Neuronal stem cell (in vitro differentiated cells): ENCODE measurements at regions not wholly inside any gene's neighbourhood (a gene's known extent, or its start where the extent isn't known, plus 50 kb on each side); places are given as distances from the start of the nearest gene placed in this dataset.

Experiments used
- DNase-seq: peaks from one replicate; pipeline ENCODE4 v3.0.0-alpha.2; 2013; ENCODE audit warnings: low spot score
- H2AFZ ChIP-seq: one replicate; pipeline ENCODE4 v1.6.1; 2013; ENCODE audit warnings: mild to moderate bottlenecking, low read length, inconsistent platforms
- H2AK5ac ChIP-seq: 2 replicates; pipeline ENCODE4 v1.6.1; 2013; ENCODE audit warnings: low read depth, mild to moderate bottlenecking, inconsistent platforms, low read length, moderate library complexity, mixed read lengths
- H2BK120ac ChIP-seq: 2 replicates; pipeline ENCODE4 v1.6.1; 2013; ENCODE audit warnings: low read depth, mild to moderate bottlenecking, inconsistent platforms, low read length, moderate library complexity, mixed read lengths
- H2BK12ac ChIP-seq: one replicate; pipeline ENCODE4 v1.6.1; 2013; ENCODE audit warnings: low read length, inconsistent platforms
- H2BK15ac ChIP-seq: 2 replicates; pipeline ENCODE4 v1.6.1; 2013; ENCODE audit warnings: mild to moderate bottlenecking, low read length, inconsistent platforms, mixed read lengths
- H2BK5ac ChIP-seq: one replicate; pipeline ENCODE4 v1.6.1; 2013; ENCODE audit warnings: inconsistent platforms, mild to moderate bottlenecking, low read length, moderate library complexity
- H3K14ac ChIP-seq: one replicate; pipeline ENCODE4 v1.6.1; 2013; ENCODE audit warnings: low read length, inconsistent platforms
- H3K18ac ChIP-seq: 2 replicates; pipeline ENCODE4 v1.6.1; 2013; ENCODE audit warnings: low read length, inconsistent platforms
- H3K23ac ChIP-seq: 2 replicates; pipeline ENCODE4 v1.6.1; 2013; ENCODE audit warnings: low read depth, mild to moderate bottlenecking, mixed read lengths, low read length, inconsistent platforms; ENCODE audit not compliant: poor library complexity
- H3K27ac ChIP-seq: replicated peaks from 3 replicates; pipeline ENCODE4 v1.5.1; 2013; ENCODE audit warnings: low read length, inconsistent platforms
- H3K27me3 ChIP-seq, 3 experiments: 2 replicates each; pipeline ENCODE4 v1.6.1; 2013; ENCODE audit warnings: low read length in 3 of 3, mild to moderate bottlenecking in 2 of 3, inconsistent platforms in 1 of 3, low read depth in 1 of 3, mixed read lengths in 1 of 3, moderate library complexity in 1 of 3; ENCODE audit not compliant: control insufficient read depth in 3 of 3, insufficient read depth in 3 of 3
- H3K36me3 ChIP-seq, 2 donors: replicated peaks in 1 of 2; 2 replicates each; pipeline ENCODE4 v1.6.1; 2013; ENCODE audit warnings: low read length in 2 of 2; ENCODE audit not compliant: control insufficient read depth in 2 of 2, insufficient read depth in 2 of 2
- H3K4ac ChIP-seq: 2 replicates; pipeline ENCODE4 v1.6.1; 2013; ENCODE audit warnings: inconsistent platforms, mild to moderate bottlenecking, low read length, moderate library complexity
- H3K4me1 ChIP-seq, 2 donors: 1 replicate in 1 of 2; 2 replicates in 1 of 2; pipeline ENCODE4 v1.6.1; 2013; ENCODE audit warnings: low read length in 2 of 2, low read depth in 1 of 2; ENCODE audit not compliant: control insufficient read depth in 2 of 2, insufficient read depth in 1 of 2
- H3K4me2 ChIP-seq: one replicate; pipeline ENCODE4 v1.6.1; 2013; ENCODE audit warnings: mild to moderate bottlenecking, low read length, inconsistent platforms; ENCODE audit not compliant: insufficient read depth, poor library complexity, severe bottlenecking
- H3K4me3 ChIP-seq, 2 donors: 2 replicates each; pipeline ENCODE4 v1.5.1; 2013; ENCODE audit warnings: low read length in 2 of 2, mild to moderate bottlenecking in 2 of 2, inconsistent platforms in 1 of 2, moderate library complexity in 1 of 2
- H3K79me1 ChIP-seq: one replicate; pipeline ENCODE4 v1.6.1; 2013; ENCODE audit warnings: low read depth, mild to moderate bottlenecking, inconsistent platforms, low read length, moderate library complexity
- H3K9ac ChIP-seq: one replicate; pipeline ENCODE4 v1.6.1; 2013; ENCODE audit warnings: mild to moderate bottlenecking, low read depth, low read length, inconsistent platforms; ENCODE audit not compliant: poor library complexity
- H3K9me3 ChIP-seq, 2 donors: replicated peaks in 1 of 2; 2 replicates each; pipeline versions ENCODE3 to v1.6.1; 2013; ENCODE audit warnings: low read length in 2 of 2, mild to moderate bottlenecking in 2 of 2, inconsistent platforms in 1 of 2, low read depth in 1 of 2, mixed read lengths in 1 of 2, moderate library complexity in 1 of 2; ENCODE audit not compliant: control insufficient read depth in 2 of 2, insufficient read depth in 1 of 2
- H4K8ac ChIP-seq: one replicate; pipeline ENCODE4 v1.6.1; 2013; ENCODE audit warnings: low read depth, mild to moderate bottlenecking, inconsistent platforms, low read length, moderate library complexity
- H4K91ac ChIP-seq: one replicate; pipeline ENCODE4 v1.6.1; 2013; ENCODE audit warnings: low read length, low read depth, mild to moderate bottlenecking, inconsistent platforms; ENCODE audit not compliant: poor library complexity
- WGBS, 2 donors: extraction: QIAGEN DNeasy Blood & Tissue Kit; methylation state at CpG; one replicate each; pipeline ENCODE4 v1.1.7; 2013; ENCODE audit warnings: missing lambda C conversion rate in 2 of 2, mixed read lengths in 1 of 2; ENCODE audit not compliant: insufficient read length in 2 of 2, insufficient replicate concordance in 1 of 2; ENCODE audit errors: extremely low coverage in 2 of 2; 5-methylcytosine and 5-hydroxymethylcytosine counted together

- H4K8ac ChIP-seq, result no peak overlapping the region
- no peaks in the 10 kb centered on the region for H3K9me3 ChIP-seq
- no CpG with 5 or more reads among the region's 1 CpG for WGBS, 2 donors
- H3K4me1 ChIP-seq, result no peaks in the 10 kb centered on the region
- no peak for DNase-seq
- no peak overlapping the region for H2AK5ac ChIP-seq
- H2AFZ ChIP-seq, result no peak overlapping the region
- H3K14ac ChIP-seq, result no peak overlapping the region
- H3K18ac ChIP-seq, result no peak overlapping the region
- no peaks in the 10 kb centered on the region for H3K79me1 ChIP-seq
- no peak overlapping the region for H2BK5ac ChIP-seq
- no peak overlapping the region for H3K4me3 ChIP-seq
- H3K27me3 ChIP-seq, result no peaks in the 10 kb centered on the region
- no peak overlapping the region for H3K4ac ChIP-seq
- H3K23ac ChIP-seq, result no peak overlapping the region
- no peak overlapping the region for H4K91ac ChIP-seq
- H2BK15ac ChIP-seq, result no peak overlapping the region
- H3K27ac ChIP-seq, result no peak overlapping the region
- no peaks in the 10 kb centered on the region for H3K36me3 ChIP-seq
- no peak overlapping the region for H3K9ac ChIP-seq
- no peak overlapping the region for H2BK120ac ChIP-seq
- H3K4me2 ChIP-seq, result no peak overlapping the region
- H2BK12ac ChIP-seq, result no peak overlapping the region
These were observed 758.3 kb upstream of the ARPP21 start for GRCh38 chr3:34881026-34881425.

GRCh38 chr3:34882764-34883163 is 756.6 kb upstream of the ARPP21 start:
- no peaks in the 10 kb centered on the region for H3K79me1 ChIP-seq
- no peaks in the 10 kb centered on the region for H3K9me3 ChIP-seq
- H3K27ac ChIP-seq, result no peak overlapping the region
- no peak overlapping the region for H4K8ac ChIP-seq
- H2BK120ac ChIP-seq, result no peak overlapping the region
- H2AFZ ChIP-seq, result no peak overlapping the region
- no peak overlapping the region for H2BK5ac ChIP-seq
- no peaks in the 10 kb centered on the region for H3K27me3 ChIP-seq
- no peak overlapping the region for H3K9ac ChIP-seq
- no peak overlapping the region for H2BK12ac ChIP-seq
- H3K36me3 ChIP-seq, result no peaks in the 10 kb centered on the region
- H2BK15ac ChIP-seq, result no peak overlapping the region
- H2AK5ac ChIP-seq, result no peak overlapping the region
- H4K91ac ChIP-seq, result no peak overlapping the region
- no peak for DNase-seq
- H3K4me1 ChIP-seq, result no peaks in the 10 kb centered on the region
- H3K18ac ChIP-seq, result no peak overlapping the region
- H3K4ac ChIP-seq, result no peak overlapping the region
- no peak overlapping the region for H3K4me3 ChIP-seq
- no CpG with 5 or more reads among the region's 2 CpGs for whole genome bisulfite sequencing, 2 donors
- H3K4me2 ChIP-seq, result no peak overlapping the region
- no peak overlapping the region for H3K14ac ChIP-seq
- no peak overlapping the region for H3K23ac ChIP-seq

DNA sequence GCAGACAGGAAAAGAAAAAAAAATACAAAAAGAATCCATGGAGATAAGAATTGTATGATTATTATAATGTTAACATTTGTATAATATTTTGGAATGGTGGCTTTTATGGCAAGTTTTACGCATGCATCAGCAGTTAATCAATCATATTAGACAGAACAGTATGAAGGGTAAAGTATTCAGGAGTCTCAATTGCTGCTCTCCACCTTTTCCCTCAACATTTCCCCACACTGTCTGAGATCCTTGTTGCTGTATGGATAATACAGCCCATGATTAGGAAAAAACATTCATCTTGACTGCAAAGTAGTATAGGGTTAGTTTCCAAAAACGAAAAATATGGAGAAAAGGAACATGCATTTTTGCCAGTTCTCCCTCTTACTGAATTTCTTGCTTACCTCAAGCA is 755.3 kb upstream of the ARPP21 start:
- no peak overlapping the region for H3K4me2 ChIP-seq
- no peak overlapping the region for H3K27ac ChIP-seq
- no peak overlapping the region for H3K9ac ChIP-seq
- H3K4ac ChIP-seq, result no peak overlapping the region
- H4K91ac ChIP-seq, result no peak overlapping the region
- H3K36me3 ChIP-seq, result no peaks in the 10 kb centered on the region
- no peak overlapping the region for H3K14ac ChIP-seq
- H2BK12ac ChIP-seq, result no peak overlapping the region
- no CpG with 5 or more reads among the region's 2 CpGs for WGBS, 2 donors
- H4K8ac ChIP-seq, result no peak overlapping the region
- no peaks in the 10 kb centered on the region for H3K79me1 ChIP-seq
- H3K9me3 ChIP-seq, result no peaks in the 10 kb centered on the region
- no peak overlapping the region for H2BK120ac ChIP-seq
- H2AFZ ChIP-seq, result no peak overlapping the region
- H2BK5ac ChIP-seq, result no peak overlapping the region
- H3K4me3 ChIP-seq, result no peak overlapping the region
- DNase-seq, result no peak
- H3K18ac ChIP-seq, result no peak overlapping the region
- H2BK15ac ChIP-seq, result no peak overlapping the region
- H3K23ac ChIP-seq, result no peak overlapping the region
- H3K27me3 ChIP-seq, result no peaks in the 10 kb centered on the region
- H2AK5ac ChIP-seq, result no peak overlapping the region
- H3K4me1 ChIP-seq, result no peaks in the 10 kb centered on the region

GRCh38 chr3:34886443-34886842 is 752.9 kb upstream of the ARPP21 start:
- H3K36me3 ChIP-seq, result no peaks in the 10 kb centered on the region

More at GRCh38 chr3:34886443-34886842, 752.9 kb upstream of the ARPP21 start:
- H3K9me3 ChIP-seq, result no peaks in the 10 kb centered on the region
- H2BK120ac ChIP-seq, result no peak overlapping the region
- H3K23ac ChIP-seq, result no peak overlapping the region
- no peak overlapping the region for H3K4me2 ChIP-seq
- no peaks in the 10 kb centered on the region for H3K79me1 ChIP-seq
- H3K4ac ChIP-seq, result no peak overlapping the region
- no peaks in the 10 kb centered on the region for H3K27me3 ChIP-seq
- H2AFZ ChIP-seq, result no peak overlapping the region
- no peak overlapping the region for H2BK5ac ChIP-seq
- no peak overlapping the region for H4K8ac ChIP-seq
- no peak overlapping the region for H2BK15ac ChIP-seq
- peak overlapping the region in 1 of 2 donors; percentile 9 for H3K4me3 ChIP-seq
- H3K14ac ChIP-seq, result no peak overlapping the region
- H2BK12ac ChIP-seq, result no peak overlapping the region
- DNase-seq, result no peak
- H3K9ac ChIP-seq, result no peak overlapping the region
- no peaks in the 10 kb centered on the region for H3K4me1 ChIP-seq
- H3K27ac ChIP-seq, result no peak overlapping the region
- H2AK5ac ChIP-seq, result no peak overlapping the region
- no CpG with 5 or more reads among the region's 4 CpGs for WGBS, 2 donors
- H3K18ac ChIP-seq, result peak overlapping the region; percentile 59
- no peak overlapping the region for H4K91ac ChIP-seq
